Brain pericyte (primary cell): ENCODE measurements at regions not wholly inside any gene's neighbourhood (a gene's known extent, or its start where the extent isn't known, plus 50 kb on each side); places are given as distances from the start of the nearest gene placed in this dataset.

Source experiments
- DNase-seq: peaks from one replicate; pipeline ENCODE4 v3.0.0-alpha.2; 2012; ENCODE audit warnings: low read depth, low spot score

DNA sequence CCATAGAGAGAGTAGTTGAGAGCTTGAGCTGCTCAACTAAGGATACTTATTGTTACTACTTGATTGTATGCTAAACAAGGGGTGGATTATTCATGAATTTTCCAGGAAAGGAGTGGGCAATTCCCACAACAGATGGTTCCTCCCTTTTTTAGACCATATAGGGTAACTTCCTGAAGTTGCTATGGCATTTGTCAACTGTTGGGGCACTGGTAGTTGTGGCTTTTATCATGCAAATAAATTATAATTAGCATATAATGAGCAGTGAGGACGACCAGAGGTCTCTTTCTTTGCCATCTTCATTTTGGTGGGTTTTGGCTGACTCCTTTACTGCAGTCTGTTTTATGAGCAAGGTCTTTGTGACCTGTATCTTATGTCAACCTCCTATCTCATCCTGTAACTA, 1403.5 kb upstream of the PABPC4L start:
- DNase-seq: no peak

DNA sequence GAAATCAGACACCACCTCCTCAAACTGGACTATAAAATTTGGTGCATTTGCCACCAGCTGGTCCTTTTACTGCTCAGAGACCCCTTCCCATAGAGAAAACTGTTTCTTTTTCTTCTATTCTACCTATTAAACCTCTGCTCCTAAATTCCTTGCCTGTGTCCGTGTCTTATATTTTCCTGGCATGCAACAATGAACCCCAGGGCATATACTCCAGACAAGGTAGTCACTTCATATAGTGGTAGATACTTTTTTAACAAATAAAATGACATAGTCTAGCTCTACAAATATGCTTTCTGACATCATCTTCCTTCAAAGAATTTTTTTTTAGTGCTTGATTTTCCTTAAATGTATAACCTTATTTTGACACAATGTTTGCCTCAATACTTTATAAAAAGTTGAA, 1402.9 kb upstream of the PABPC4L start:
- no peak for DNase-seq

GRCh38 chr4:135601351-135601750, 1399.8 kb upstream of the PABPC4L start:
- no peak for DNase-seq

DNA sequence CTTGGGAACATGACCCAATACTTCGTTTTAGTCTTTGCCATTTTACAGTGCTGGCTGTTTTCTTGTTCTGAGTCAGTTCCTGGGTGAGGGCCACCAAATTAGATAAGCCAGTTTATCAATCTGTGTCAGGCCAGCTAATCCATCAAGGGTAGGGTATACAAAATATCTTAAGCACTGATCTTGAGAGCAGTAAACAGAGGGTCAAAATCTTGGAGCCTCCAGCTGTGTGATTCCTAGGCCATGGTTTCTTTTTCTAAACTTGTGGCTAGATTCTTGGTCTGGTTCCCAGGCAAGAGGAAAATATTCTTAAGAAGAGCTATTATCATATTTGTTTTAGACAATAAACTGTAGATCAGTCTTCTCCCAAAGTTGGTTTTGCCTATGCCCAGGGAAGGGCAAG, 1396.6 kb upstream of the PABPC4L start:
- no peak for DNase-seq

- DNase-seq: no peak
Observed at GRCh38 chr4:135594521-135594920, 1392.9 kb upstream of the PABPC4L start.

GRCh38 chr4:135575041-135575440, 1373.5 kb upstream of the PABPC4L start:
- DNase-seq: no peak

DNA sequence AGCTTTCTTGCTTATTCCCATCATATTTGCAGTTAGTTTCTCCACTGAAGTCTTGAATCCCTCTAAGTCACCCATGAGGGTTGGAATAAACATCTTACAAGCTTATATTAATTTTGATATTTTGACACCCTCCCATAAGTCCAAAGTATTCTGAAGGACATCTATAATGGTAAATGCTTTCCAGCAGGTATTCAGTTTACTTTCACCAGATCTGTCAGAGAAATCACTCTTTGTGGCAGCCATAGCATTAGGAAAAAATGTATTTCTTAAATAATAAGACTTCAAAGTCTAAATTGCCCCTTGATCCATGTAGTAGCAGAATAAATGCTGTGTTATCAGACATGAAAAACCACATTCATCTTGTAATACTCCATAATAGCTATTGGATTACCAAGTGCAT, 1371.7 kb upstream of the PABPC4L start:
- no peak for DNase-seq

- no peak for DNase-seq
Observed at GRCh38 chr4:135564090-135564489, 1362.5 kb upstream of the PABPC4L start.

GRCh38 chr4:135553213-135553612, 1351.6 kb upstream of the PABPC4L start:
- no peak for DNase-seq

GRCh38 chr4:135552131-135552530, 1350.5 kb upstream of the PABPC4L start:
- DNase-seq: no peak

DNA sequence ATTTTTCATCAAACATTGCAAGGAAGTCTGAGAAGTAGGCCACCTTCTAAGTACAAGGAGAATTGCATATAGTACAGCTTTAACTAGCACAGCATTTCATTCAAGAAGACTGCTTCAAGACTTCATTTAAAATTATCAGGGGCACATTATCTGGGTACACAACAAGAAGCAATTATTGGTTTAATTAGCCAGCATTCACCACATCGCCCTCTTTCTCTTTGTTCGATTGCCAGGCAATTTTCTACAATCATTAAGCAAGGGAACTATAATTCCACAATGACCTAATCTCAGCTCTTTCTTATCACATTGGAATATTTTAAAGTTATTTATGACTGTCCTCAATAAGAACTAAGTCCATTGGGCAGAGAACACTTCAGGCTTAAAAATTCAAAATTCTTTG, 1347.1 kb upstream of the PABPC4L start:
- DNase-seq: no peak

DNA sequence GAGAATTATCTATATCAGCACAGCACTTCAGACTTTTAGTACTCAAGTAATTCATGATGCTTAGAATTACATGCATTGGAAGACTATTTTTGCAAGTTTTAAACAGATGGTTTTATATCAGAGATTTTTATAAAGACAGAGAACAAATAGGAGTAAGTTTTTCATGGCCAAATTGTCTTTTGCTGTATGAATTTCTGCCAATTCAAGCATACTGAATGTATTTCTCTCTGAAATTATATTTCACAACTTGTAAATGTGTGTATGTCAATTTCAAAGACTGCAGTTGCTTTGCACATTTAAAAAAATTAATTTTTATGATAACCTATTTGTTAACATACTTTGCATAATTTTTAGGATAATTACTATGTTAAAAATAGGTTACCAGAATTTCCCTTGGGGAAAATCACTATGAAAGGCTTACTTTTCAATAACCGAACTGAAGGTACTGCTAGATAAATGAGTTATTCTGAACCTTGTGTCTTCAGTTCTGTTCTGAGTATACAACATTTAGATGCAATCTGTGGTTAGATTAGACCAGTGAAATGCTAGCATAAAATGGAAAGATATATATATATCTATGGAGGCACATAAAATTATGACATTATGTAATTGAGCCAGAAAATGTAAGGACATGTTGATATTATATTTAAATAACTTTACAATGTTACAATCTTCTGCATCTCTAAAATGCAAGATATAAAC, 1344.2 kb upstream of the PABPC4L start:
- no peak for DNase-seq

- no peak for DNase-seq
Observed at GRCh38 chr4:135538698-135539097, 1337.1 kb upstream of the PABPC4L start.

DNA sequence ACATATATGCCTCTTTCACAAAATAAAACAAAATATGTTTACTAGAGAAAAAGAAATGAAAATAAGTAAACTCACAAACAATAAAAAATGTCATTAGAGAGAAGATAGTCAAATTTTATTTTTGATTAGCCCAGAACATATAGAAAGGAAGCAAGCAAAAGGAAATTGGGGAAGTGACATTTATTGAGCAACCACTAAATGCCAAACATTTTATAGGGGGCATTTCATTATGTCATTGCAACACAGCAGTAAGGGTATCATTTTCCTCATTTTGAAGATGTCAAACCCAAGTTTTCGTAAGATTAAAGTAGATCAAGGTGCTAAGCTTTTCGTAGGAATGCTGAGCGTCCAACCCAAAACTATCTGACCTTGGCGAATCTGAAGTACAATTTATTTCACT, 1331.5 kb upstream of the PABPC4L start:
- DNase-seq: no peak

DNA sequence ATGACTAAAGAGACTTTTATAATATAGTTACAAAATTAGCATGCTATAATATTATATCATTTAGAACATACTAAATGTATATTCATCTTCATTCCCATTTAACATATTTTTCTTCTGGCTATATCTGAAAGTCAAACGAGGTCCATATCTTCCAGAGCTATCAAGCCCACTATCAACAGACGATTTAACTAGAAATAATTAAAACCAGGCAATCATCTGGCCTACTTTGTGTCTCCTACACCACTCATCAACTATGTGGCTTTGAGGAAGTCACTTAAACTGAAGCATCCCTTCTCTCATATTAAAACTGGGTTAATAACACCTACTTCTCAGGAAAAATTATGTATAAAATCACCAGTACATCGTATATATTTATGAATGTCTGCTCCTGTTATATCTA, 1330.5 kb upstream of the PABPC4L start:
- DNase-seq: no peak

- peak; percentile 61 for DNase-seq
Observed at GRCh38 chr4:135515295-135515694, 1313.7 kb upstream of the PABPC4L start.

GRCh38 chr4:135510582-135510981, 1309.0 kb upstream of the PABPC4L start:
- DNase-seq: no peak

GRCh38 chr4:135508006-135508714, 1306.6 kb upstream of the PABPC4L start:
- no peak for DNase-seq

GRCh38 chr4:135497563-135498152, 1296.1 kb upstream of the PABPC4L start:
- no peak for DNase-seq

DNA sequence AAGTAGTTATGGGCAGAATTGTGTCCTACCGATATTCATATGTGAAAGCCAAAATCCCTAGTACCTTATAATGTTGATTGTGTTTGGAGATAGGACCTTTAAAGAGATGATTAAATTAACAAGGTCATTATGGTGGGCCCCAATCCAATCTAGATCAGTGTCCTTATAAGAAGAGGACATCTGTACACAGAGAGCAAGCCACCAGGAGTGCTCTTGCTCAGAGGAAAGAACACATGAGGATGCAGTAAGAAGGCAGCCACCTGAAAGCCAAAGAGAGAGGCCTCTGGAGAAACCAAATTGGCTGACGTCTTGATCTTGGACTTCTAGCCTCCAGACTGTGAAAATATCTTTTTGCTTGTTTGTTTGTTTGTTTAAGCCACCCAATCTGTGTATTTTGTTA, 1290.8 kb upstream of the PABPC4L start:
- no peak for DNase-seq

DNA sequence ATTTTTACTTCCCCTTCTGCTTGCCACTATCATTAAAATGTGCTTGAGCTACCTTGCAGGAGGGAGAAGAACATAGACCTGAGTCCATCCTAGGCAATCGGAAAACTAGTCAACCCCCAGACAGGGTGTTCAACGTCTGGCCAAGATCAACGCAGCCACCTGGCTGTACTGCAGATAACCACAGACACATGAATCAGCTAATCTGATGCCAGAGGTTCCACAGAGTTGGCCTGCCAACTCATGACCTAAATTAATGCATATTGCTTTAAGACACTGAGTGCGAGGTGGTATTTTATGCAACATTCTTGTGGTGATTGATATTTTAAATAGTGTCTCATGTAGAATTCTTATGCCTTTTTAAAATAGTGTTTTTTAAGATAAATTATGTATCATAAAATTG, 1283.8 kb upstream of the PABPC4L start:
- no peak for DNase-seq

DNA sequence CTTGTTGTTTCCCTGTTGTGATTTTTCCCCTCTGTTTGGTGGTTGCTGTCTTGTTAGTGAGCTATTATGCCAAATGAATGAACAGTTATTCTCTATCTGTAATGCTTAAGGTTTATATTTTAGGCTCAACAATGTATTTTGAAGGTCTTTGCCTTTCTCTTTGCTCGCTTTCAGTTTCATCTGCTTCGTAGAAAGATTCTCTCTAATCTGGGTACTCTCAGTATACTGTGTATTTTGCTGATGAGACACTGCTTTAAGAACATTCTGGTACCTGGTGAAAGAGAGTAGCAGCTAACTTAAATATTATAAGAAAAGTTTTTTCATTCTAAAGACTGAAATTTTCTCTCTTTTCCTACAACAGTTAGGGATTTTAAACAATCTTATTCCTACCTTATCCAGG, 1274.7 kb upstream of the PABPC4L start:
- DNase-seq: no peak

DNA sequence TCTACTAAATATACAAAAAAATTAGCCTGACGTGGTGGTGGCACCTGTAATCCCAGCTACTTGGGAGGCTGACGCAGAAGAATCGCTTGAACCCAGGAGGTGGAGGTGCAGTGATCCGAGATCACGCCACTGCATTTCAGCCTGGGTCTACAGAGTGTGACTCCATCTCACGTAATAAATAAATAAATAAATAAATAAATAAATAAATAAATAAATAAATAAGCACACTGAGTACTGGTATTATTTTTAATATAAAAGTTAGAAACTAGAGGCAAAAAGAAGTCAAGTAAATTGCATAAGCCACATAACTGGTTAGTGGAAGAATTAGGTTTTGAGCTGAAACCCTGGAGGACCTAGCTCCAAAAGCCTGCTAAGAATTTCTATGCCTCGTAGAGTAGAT, 1262.7 kb upstream of the PABPC4L start:
- DNase-seq: no peak
